Coronary artery (tissue), 2 donors: ENCODE measurements at regions not wholly inside any gene's neighbourhood (a gene's known extent, or its start where the extent isn't known, plus 50 kb on each side); places are given as distances from the start of the nearest gene placed in this dataset.

Experiments
- DNase-seq: peaks from one replicate; pipeline ENCODE4 v3.0.0-alpha.2; 2017; ENCODE audit warnings: low spot score
- H3K27ac ChIP-seq, 2 donors: fragments of 200-600 bp; sonication (generic); one replicate each; pipeline ENCODE4 v1.5.1; 2016 to 2019
- H3K4me3 ChIP-seq: fragments of 200-600 bp; sonication (generic); 2 replicates; pipeline ENCODE4 v1.5.1; 2016; ENCODE audit warnings: mild to moderate bottlenecking, moderate library complexity
- TF ChIP-seq, protein P1 (sequence below): fragments of 200-600 bp; sonication (generic); IDR thresholded peaks from one replicate; pipeline ENCODE4 v1.5.1; 2019; ENCODE audit warnings: antibody characterized with exemption

DNA sequence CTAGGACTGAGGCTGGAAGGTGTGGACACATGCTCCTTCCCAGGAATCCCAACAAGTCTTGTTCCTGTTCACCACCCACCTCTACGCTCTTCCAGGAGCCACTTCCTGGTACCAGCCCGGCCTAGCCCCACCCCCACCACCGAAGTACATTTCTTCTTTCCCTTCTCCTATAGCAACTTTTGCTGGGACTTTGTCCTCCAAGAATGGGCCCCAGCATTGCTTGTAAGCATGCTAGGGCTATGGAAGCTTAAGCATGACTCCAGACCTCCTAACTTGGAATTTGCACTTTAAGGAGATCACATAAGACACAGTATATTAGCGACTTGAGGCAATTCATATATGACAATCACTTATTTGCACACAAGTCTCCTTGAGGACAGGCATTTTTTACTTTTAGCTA is 462.0 kb upstream of the ARID1B start:
- Histone ChIP-seq H3K27ac (no peak overlapping the region), H3K4me3 (no peak overlapping the region)
- no peak for DNase-seq
- TF ChIP-seq, protein P1, sequence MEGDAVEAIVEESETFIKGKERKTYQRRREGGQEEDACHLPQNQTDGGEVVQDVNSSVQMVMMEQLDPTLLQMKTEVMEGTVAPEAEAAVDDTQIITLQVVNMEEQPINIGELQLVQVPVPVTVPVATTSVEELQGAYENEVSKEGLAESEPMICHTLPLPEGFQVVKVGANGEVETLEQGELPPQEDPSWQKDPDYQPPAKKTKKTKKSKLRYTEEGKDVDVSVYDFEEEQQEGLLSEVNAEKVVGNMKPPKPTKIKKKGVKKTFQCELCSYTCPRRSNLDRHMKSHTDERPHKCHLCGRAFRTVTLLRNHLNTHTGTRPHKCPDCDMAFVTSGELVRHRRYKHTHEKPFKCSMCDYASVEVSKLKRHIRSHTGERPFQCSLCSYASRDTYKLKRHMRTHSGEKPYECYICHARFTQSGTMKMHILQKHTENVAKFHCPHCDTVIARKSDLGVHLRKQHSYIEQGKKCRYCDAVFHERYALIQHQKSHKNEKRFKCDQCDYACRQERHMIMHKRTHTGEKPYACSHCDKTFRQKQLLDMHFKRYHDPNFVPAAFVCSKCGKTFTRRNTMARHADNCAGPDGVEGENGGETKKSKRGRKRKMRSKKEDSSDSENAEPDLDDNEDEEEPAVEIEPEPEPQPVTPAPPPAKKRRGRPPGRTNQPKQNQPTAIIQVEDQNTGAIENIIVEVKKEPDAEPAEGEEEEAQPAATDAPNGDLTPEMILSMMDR = no peak

- DNase-seq = no peak
- H3K4me3 ChIP-seq = no peak overlapping the region
- TF ChIP-seq, protein P1 = no peak
- H3K27ac ChIP-seq = no peak overlapping the region
Measured at GRCh38 chr6:156313037-156313436, 464.1 kb upstream of the ARID1B start.

DNA sequence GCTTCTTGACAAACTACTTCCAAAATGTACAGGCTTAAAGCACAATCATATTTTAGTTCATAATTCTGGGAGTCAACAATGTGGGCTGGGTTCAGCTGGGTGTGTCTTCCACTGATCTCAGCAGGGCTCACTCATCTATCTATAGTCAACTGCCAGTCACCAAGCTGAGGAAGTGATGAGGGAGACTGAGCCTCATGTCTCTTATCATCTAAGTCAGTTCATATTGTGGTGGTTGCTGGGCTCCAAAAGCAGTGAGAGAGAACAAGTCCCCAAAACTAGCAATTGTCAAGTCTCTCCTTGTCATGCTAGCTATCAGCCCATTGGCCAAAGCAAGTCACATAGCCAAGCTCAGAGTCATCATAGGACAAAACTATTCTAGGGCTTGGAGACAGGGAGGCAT is 465.9 kb upstream of the ARID1B start:
- H3K4me3 ChIP-seq = no peak overlapping the region
- H3K27ac ChIP-seq = no peak overlapping the region
- TF ChIP-seq, protein P1 = no peak
- DNase-seq = no peak

DNA sequence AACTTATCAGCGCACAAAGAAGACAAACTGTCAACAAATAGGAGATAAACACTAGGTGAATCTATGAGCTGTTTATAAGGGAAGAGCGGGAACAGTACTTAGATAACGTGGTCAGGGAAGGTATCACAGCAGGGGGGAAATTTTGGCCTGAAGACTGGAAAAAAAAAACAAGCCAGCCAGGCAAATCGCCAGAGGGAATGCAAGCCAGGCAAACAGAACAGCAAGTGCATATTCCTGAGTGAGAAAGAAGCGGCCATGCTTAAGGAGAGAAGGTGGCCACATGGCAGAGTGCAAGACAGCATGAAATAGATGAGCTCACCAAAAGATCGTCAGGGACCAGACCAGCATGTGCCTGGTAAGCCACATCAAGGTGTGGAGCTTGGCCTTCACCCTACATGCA is 466.5 kb upstream of the ARID1B start:
- no peak for DNase-seq
- Histone ChIP-seq H3K4me3 (no peak overlapping the region), H3K27ac (no peak overlapping the region)
- TF ChIP-seq, protein P1 = no peak

DNA sequence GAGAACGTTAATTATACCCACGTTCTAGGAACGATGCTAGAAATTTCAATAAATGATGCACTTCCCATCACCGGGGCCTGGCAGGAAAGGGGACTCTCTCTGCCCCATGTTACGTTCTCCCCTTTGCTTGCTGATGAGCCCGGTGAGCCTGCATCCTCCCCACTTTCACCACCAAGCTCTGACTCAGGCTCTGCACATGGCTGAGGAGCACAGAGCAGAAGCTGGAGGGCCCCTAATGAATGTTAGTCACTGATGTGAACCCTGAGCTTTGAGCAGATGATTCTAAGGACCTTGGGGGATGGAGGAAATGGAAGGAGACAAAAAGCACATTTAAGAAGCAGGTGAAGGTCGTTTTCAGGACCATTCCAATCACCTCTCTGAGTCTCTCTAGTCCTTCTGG is 468.2 kb upstream of the ARID1B start:
- DNase-seq = no peak
- Histone ChIP-seq H3K27ac (no peak overlapping the region), H3K4me3 (no peak overlapping the region)
- TF ChIP-seq, protein P1 = no peak

DNA sequence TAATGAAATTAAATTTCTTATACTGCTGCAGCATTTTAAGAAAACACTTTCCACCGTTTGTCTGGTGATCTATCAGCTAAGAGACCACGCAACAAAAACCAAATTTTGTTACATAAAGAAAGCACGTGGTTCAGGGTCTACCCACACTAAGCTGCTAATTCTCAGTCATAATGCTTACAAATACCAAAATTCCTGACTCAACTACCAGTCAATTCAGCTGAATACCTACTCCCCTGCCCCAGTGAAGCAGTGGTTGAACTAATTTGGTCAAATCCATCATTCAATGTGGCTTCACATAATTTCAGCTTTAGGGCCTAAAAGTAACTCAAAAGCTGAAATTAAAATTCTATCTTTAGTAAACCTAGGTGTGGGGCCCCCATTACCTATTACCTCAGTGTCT is 468.6 kb upstream of the ARID1B start:
- H3K4me3 ChIP-seq = no peak overlapping the region
- no peak for DNase-seq
- TF ChIP-seq, protein P1 = no peak
- H3K27ac ChIP-seq = no peak overlapping the region

DNA sequence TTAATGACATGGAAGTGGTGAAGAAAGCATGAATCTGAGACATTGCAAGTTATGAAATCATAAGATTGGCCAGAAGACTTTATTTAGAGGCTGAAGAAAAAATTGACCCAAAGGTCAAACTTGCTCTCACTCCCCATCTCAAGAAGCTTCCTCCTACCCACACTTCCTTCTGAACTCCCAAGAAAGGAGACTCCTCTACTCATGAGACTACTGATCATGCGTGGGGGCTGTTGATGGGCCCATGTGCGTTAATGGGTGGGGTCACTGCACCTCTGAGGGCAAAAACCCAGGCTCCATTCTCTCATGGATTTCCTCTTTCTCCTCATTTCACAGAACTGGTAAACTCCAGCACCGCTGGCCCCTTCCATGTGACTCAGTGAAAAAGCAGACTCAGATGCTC is 470.6 kb upstream of the ARID1B start:
- H3K27ac ChIP-seq = no peak overlapping the region
- TF ChIP-seq, protein P1 = no peak
- H3K4me3 ChIP-seq = no peak overlapping the region
- no peak for DNase-seq
